ENCODE measurements at regions not wholly inside any gene's neighbourhood (a gene's known extent, or its start where the extent isn't known, plus 50 kb on each side); places are given as distances from the start of the nearest gene placed in this dataset.
A peak's percentile ranks its signal among the peaks of the same experiment; 100 is the strongest.

DNA sequence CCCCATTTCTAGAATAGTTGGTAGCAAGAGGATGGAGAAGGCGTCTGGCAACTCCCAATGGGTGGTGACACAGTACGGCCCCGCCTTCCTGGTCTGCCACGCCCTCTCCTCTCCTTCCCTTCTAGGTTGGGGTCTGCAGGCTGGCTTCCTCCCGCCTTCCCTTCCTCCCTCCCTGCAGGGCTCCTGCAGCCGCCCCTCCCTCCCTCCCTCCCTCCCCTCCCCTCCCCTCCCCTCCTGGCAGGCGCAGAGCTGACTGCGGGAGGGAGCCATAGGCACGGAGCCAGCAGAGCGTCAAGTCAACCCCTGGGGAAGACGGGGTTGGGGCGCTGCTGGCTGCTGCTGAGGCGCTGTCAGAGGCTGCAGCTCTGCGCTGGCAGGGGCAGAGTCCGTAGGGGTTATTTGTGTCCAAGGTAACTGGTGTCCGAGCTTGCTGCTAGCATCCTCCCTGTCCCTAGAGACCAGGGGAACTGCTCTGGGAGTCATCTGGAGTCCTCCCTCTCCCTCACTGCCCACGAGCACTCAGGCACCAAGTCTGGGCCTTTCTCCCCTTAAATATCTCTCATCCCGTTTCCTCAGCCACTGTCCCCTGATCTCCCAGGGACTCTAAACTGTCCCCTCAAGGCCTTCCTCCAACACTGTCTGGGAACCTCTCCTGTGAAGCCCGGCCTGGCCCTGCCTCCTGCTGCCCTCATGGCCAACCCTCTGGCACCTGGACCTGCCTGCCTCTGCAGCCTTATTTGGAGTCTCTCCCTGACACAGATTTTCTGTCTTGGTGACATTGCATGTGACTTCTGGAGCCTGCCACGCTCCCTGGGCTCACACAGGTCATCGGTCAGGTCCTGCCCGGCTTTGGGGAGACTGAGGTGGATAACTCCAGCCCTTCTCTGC is 57.4 kb upstream of the ACOT11 start:
- no TSS peak for BruUV-seq (replicated peaks)
- ATAC-seq, result no peak
- Histone ChIP-seq H3K79me2 (ENCODE audit: low read length) (no peaks in the 10 kb centered on the region), H3K4me2 (ENCODE audit: low read length) (no peak overlapping the region), H3K36me3 (ENCODE audit: low read depth, low read length) (no peaks in the 10 kb centered on the region), H3K27me3 (ENCODE audit: low read length) (no peaks in the 10 kb centered on the region), H3K4me3 (ENCODE audit: low read length) (no peak overlapping the region), H3K9ac (ENCODE audit: low read length) (no peak overlapping the region), H3K9me2 (replicated peaks; ENCODE audit: low read length) (no peaks in the 10 kb centered on the region), H3K27ac (ENCODE audit: low read length) (no peak overlapping the region), H2AFZ (ENCODE audit: low read length) (no peak overlapping the region), H3K9me3 (ENCODE audit: low read length) (no peaks in the 10 kb centered on the region), H3F3A (ENCODE audit: low read length, unreplicated experiment) (no peaks in the 10 kb centered on the region), H4K20me1 (ENCODE audit: low read length) (no peaks in the 10 kb centered on the region), H3K4me1 (ENCODE audit: insufficient read depth, low read length) (peaks cover 15% of the 10 kb centered on the region)
- TF ChIP-seq, protein P1, sequence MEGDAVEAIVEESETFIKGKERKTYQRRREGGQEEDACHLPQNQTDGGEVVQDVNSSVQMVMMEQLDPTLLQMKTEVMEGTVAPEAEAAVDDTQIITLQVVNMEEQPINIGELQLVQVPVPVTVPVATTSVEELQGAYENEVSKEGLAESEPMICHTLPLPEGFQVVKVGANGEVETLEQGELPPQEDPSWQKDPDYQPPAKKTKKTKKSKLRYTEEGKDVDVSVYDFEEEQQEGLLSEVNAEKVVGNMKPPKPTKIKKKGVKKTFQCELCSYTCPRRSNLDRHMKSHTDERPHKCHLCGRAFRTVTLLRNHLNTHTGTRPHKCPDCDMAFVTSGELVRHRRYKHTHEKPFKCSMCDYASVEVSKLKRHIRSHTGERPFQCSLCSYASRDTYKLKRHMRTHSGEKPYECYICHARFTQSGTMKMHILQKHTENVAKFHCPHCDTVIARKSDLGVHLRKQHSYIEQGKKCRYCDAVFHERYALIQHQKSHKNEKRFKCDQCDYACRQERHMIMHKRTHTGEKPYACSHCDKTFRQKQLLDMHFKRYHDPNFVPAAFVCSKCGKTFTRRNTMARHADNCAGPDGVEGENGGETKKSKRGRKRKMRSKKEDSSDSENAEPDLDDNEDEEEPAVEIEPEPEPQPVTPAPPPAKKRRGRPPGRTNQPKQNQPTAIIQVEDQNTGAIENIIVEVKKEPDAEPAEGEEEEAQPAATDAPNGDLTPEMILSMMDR (conservative IDR thresholded peaks at IDR 0.05; ENCODE audit: low read depth, low read length), result no peak
- TF ChIP-seq EZH2 (IDR thresholded peaks at IDR 0.05; ENCODE audit: low read length, unreplicated experiment), result no peak
- no peak for TF ChIP-seq EZH2phosphoT487 (IDR thresholded peaks at IDR 0.05; ENCODE audit: borderline replicate concordance, low read length)
- CTCF ChIA-PET, result no interaction called here
- DNase-seq, result no peak
- intact Hi-C loops (cut with micrococcal nuclease), result no loop called here
- POLR2A ChIA-PET (ENCODE audit: unreplicated experiment), result no interaction called here

- ChIA-PET POLR2A (ENCODE audit: unreplicated experiment) (interaction anchor here (1.0 kb wide), 1 partner anchor 84 kb away, joined by 22 read pairs; the partner anchor contains the start of gene SSBP3), CTCF (interaction anchor here (0.7 to 1.5 kb wide), 6 partner anchors 83 to 391 kb away, joined by 3 to 28 read pairs (median 14); partner anchors contain the start of genes CYB5RL, MRPL37 and SSBP3)
- intact Hi-C loops (cut with micrococcal nuclease), result no loop called here
- Histone ChIP-seq H3K4me3 (ENCODE audit: low read length) (peak overlapping the region; percentile 87; the same call in 1 of the 2 replicates), H3K27me3 (ENCODE audit: low read length) (no peaks in the 10 kb centered on the region), H3K36me3 (ENCODE audit: low read depth, low read length) (no peaks in the 10 kb centered on the region), H4K20me1 (ENCODE audit: low read length) (no peaks in the 10 kb centered on the region), H3K4me1 (ENCODE audit: insufficient read depth, low read length) (peaks cover 15% of the 10 kb centered on the region), H2AFZ (ENCODE audit: low read length) (peak overlapping the region; percentile 90; the same call in 1 of the 2 replicates), H3K9me2 (replicated peaks; ENCODE audit: low read length) (no peaks in the 10 kb centered on the region), H3K27ac (ENCODE audit: low read length) (no peak overlapping the region), H3K4me2 (ENCODE audit: low read length) (peak overlapping the region; percentile 100), H3K9me3 (ENCODE audit: low read length) (no peaks in the 10 kb centered on the region), H3K79me2 (ENCODE audit: low read length) (no peaks in the 10 kb centered on the region), H3F3A (ENCODE audit: low read length, unreplicated experiment) (no peaks in the 10 kb centered on the region), H3K9ac (ENCODE audit: low read length) (no peak overlapping the region)
- ATAC-seq, result no peak
- no TSS peak for BruUV-seq (replicated peaks)
- TF ChIP-seq, protein P1 (conservative IDR thresholded peaks at IDR 0.05; ENCODE audit: low read depth, low read length), result 0 out of 2 replicates have a peak, but pooled peaks have one; percentile 4
- TF ChIP-seq EZH2 (IDR thresholded peaks at IDR 0.05; ENCODE audit: low read length, unreplicated experiment), result no peak
- TF ChIP-seq EZH2phosphoT487 (IDR thresholded peaks at IDR 0.05; ENCODE audit: borderline replicate concordance, low read length), result no peak
- no peak for DNase-seq
These were observed 58.3 kb upstream of the ACOT11 start for GRCh38 chr1:54489627-54490250.

Data from PC-3 (cell line).